NB4 (cell line): ENCODE measurements at regions not wholly inside any gene's neighbourhood (a gene's known extent, or its start where the extent isn't known, plus 50 kb on each side); places are given as distances from the start of the nearest gene placed in this dataset.

Source experiments
- MYC ChIP-seq: IDR thresholded peaks from 2 replicates; pipeline ENCODE4 v1.6.1; 2011; ENCODE audit warnings: low read depth, low read length
- POLR2A ChIP-seq: IDR thresholded peaks from 2 replicates; pipeline ENCODE4 v1.6.1; 2011; ENCODE audit warnings: mild to moderate bottlenecking; ENCODE audit not compliant: insufficient read length; ENCODE audit errors: extremely low read depth
- TF ChIP-seq, protein P1 (sequence below): IDR thresholded peaks from one replicate; pipeline ENCODE4 v1.5.1; 2012; ENCODE audit warnings: low read depth, low read length
- TF ChIP-seq, protein P2 (sequence below): IDR thresholded peaks from 2 replicates; pipeline ENCODE4 v1.6.1; 2011; ENCODE audit warnings: low read depth, low read length

DNA sequence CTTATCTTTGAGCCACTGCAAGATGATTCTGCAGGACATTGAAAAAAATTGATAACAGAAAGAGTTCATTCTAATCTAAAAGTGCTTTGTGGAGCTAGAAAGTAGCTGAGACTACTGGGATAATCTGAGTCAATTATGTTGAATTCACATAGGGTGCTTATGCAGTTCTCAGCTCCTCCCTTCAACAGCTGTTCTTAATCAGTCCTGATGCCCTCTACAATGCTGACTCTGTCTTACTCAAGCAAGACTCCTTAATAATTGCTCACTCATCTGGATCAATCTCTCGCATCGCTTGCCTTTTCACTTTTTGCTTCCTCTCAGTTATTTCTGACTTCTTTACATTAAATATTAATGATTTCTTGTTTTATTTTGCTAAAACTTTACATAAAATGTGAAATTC, 182.1 kb downstream of the PCDH17 start:
- TF ChIP-seq, protein P1, sequence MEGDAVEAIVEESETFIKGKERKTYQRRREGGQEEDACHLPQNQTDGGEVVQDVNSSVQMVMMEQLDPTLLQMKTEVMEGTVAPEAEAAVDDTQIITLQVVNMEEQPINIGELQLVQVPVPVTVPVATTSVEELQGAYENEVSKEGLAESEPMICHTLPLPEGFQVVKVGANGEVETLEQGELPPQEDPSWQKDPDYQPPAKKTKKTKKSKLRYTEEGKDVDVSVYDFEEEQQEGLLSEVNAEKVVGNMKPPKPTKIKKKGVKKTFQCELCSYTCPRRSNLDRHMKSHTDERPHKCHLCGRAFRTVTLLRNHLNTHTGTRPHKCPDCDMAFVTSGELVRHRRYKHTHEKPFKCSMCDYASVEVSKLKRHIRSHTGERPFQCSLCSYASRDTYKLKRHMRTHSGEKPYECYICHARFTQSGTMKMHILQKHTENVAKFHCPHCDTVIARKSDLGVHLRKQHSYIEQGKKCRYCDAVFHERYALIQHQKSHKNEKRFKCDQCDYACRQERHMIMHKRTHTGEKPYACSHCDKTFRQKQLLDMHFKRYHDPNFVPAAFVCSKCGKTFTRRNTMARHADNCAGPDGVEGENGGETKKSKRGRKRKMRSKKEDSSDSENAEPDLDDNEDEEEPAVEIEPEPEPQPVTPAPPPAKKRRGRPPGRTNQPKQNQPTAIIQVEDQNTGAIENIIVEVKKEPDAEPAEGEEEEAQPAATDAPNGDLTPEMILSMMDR, result no peak
- TF ChIP-seq POLR2A, result no peak
- TF ChIP-seq, protein P2, sequence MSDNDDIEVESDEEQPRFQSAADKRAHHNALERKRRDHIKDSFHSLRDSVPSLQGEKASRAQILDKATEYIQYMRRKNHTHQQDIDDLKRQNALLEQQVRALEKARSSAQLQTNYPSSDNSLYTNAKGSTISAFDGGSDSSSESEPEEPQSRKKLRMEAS, result no peak
- TF ChIP-seq MYC, result no peak
